ENCODE measurements at regions not wholly inside any gene's neighbourhood (a gene's known extent, or its start where the extent isn't known, plus 50 kb on each side); places are given as distances from the start of the nearest gene placed in this dataset.

- TF ChIP-seq, protein P1, sequence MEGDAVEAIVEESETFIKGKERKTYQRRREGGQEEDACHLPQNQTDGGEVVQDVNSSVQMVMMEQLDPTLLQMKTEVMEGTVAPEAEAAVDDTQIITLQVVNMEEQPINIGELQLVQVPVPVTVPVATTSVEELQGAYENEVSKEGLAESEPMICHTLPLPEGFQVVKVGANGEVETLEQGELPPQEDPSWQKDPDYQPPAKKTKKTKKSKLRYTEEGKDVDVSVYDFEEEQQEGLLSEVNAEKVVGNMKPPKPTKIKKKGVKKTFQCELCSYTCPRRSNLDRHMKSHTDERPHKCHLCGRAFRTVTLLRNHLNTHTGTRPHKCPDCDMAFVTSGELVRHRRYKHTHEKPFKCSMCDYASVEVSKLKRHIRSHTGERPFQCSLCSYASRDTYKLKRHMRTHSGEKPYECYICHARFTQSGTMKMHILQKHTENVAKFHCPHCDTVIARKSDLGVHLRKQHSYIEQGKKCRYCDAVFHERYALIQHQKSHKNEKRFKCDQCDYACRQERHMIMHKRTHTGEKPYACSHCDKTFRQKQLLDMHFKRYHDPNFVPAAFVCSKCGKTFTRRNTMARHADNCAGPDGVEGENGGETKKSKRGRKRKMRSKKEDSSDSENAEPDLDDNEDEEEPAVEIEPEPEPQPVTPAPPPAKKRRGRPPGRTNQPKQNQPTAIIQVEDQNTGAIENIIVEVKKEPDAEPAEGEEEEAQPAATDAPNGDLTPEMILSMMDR (IDR thresholded peaks at IDR 0.05; ENCODE audit: low read length) = no peak
- no peak for TF ChIP-seq EZH2 (optimal IDR thresholded peaks at IDR 0.05; ENCODE audit: low read depth, low read length)
Measured at GRCh38 chr5:83780699-83781350, 60.2 kb upstream of the HAPLN1 start.
